Skeletal muscle tissue (tissue), 3 donors: ENCODE measurements at regions not wholly inside any gene's neighbourhood (a gene's known extent, or its start where the extent isn't known, plus 50 kb on each side); places are given as distances from the start of the nearest gene placed in this dataset.

Experiments
- H3K27ac ChIP-seq: one replicate; pipeline ENCODE4 v1.7.0; 2013; ENCODE audit warnings: mild to moderate bottlenecking, low read depth, low read length, inconsistent platforms
- H3K27me3 ChIP-seq, 3 donors: one replicate each; pipeline ENCODE4 v1.7.0; 2013; ENCODE audit warnings: low read length in 3 of 3; ENCODE audit not compliant: control insufficient read depth in 3 of 3, insufficient read depth in 3 of 3
- H3K36me3 ChIP-seq, 3 donors: one replicate each; pipeline ENCODE4 v1.7.0; 2013; ENCODE audit warnings: low read length in 3 of 3; ENCODE audit not compliant: control insufficient read depth in 3 of 3, insufficient read depth in 3 of 3
- H3K4me1 ChIP-seq, 3 donors: one replicate each; pipeline ENCODE4 v1.7.0; 2013; ENCODE audit warnings: low read length in 3 of 3, mild to moderate bottlenecking in 3 of 3; ENCODE audit not compliant: control insufficient read depth in 3 of 3, insufficient read depth in 3 of 3
- H3K4me3 ChIP-seq, 3 donors: one replicate each; pipeline ENCODE4 v1.7.0; 2013; ENCODE audit warnings: low read length in 3 of 3
- H3K9ac ChIP-seq, 3 donors: one replicate each; pipeline ENCODE4 v1.7.0; 2013; ENCODE audit warnings: low read length in 3 of 3, mild to moderate bottlenecking in 3 of 3, moderate library complexity in 2 of 3, low read depth in 1 of 3
- H3K9me3 ChIP-seq, 3 donors: one replicate each; pipeline ENCODE4 v1.7.0; 2013; ENCODE audit warnings: low read length in 3 of 3; ENCODE audit not compliant: control insufficient read depth in 3 of 3
- donor health status: Osteomylitis.

GRCh38 chr7:84512055-84512454, 317.5 kb upstream of the SEMA3A start:
- Histone ChIP-seq H3K4me3 (no peak overlapping the region), H3K9ac (no peak overlapping the region), H3K36me3 (no peaks in the 10 kb centered on the region), H3K27ac (no peak overlapping the region), H3K9me3 (no peaks in the 10 kb centered on the region), H3K27me3 (no peaks in the 10 kb centered on the region), H3K4me1 (no peaks in the 10 kb centered on the region)

GRCh38 chr7:84510505-84510904, 315.9 kb upstream of the SEMA3A start:
- Histone ChIP-seq H3K9ac (no peak overlapping the region), H3K9me3 (no peaks in the 10 kb centered on the region), H3K27ac (no peak overlapping the region), H3K4me3 (no peak overlapping the region), H3K36me3 (no peaks in the 10 kb centered on the region), H3K4me1 (no peaks in the 10 kb centered on the region), H3K27me3 (no peaks in the 10 kb centered on the region)

GRCh38 chr7:84509522-84509921, 314.9 kb upstream of the SEMA3A start:
- H3K9ac ChIP-seq, result no peak overlapping the region
- H3K27me3 ChIP-seq, result no peaks in the 10 kb centered on the region
- no peaks in the 10 kb centered on the region for H3K9me3 ChIP-seq
- H3K4me3 ChIP-seq, result no peak overlapping the region
- H3K27ac ChIP-seq, result no peak overlapping the region
- H3K36me3 ChIP-seq, result no peaks in the 10 kb centered on the region
- H3K4me1 ChIP-seq, result no peaks in the 10 kb centered on the region

- Histone ChIP-seq H3K4me3 (no peak overlapping the region), H3K9ac (no peak overlapping the region), H3K27ac (no peak overlapping the region), H3K4me1 (no peaks in the 10 kb centered on the region), H3K27me3 (no peaks in the 10 kb centered on the region), H3K9me3 (no peaks in the 10 kb centered on the region), H3K36me3 (no peaks in the 10 kb centered on the region)
These were observed 314.0 kb upstream of the SEMA3A start for GRCh38 chr7:84508606-84509005.

GRCh38 chr7:84507529-84507928, 312.9 kb upstream of the SEMA3A start:
- Histone ChIP-seq H3K9me3 (no peaks in the 10 kb centered on the region), H3K9ac (no peak overlapping the region), H3K4me1 (no peaks in the 10 kb centered on the region), H3K4me3 (no peak overlapping the region), H3K27me3 (no peaks in the 10 kb centered on the region), H3K27ac (no peak overlapping the region), H3K36me3 (no peaks in the 10 kb centered on the region)

- H3K4me1 ChIP-seq, result no peaks in the 10 kb centered on the region
- no peak overlapping the region for H3K4me3 ChIP-seq
- H3K9ac ChIP-seq, result no peak overlapping the region
- H3K27ac ChIP-seq, result no peak overlapping the region
- no peaks in the 10 kb centered on the region for H3K9me3 ChIP-seq
- H3K27me3 ChIP-seq, result no peaks in the 10 kb centered on the region
- H3K36me3 ChIP-seq, result no peaks in the 10 kb centered on the region
These were observed 311.6 kb upstream of the SEMA3A start for GRCh38 chr7:84506151-84506550.

GRCh38 chr7:84502239-84502638, 307.6 kb upstream of the SEMA3A start:
- H3K9me3 ChIP-seq, result no peaks in the 10 kb centered on the region
- H3K36me3 ChIP-seq, result no peaks in the 10 kb centered on the region
- no peak overlapping the region for H3K9ac ChIP-seq
- H3K4me1 ChIP-seq, result no peaks in the 10 kb centered on the region
- H3K4me3 ChIP-seq, result no peak overlapping the region
- H3K27me3 ChIP-seq, result no peaks in the 10 kb centered on the region
- no peak overlapping the region for H3K27ac ChIP-seq

- Histone ChIP-seq H3K9me3 (no peaks in the 10 kb centered on the region), H3K4me1 (no peaks in the 10 kb centered on the region), H3K36me3 (no peaks in the 10 kb centered on the region), H3K9ac (no peak overlapping the region), H3K4me3 (no peak overlapping the region), H3K27ac (no peak overlapping the region), H3K27me3 (no peaks in the 10 kb centered on the region)
These were observed 303.3 kb upstream of the SEMA3A start for GRCh38 chr7:84497873-84498272.

- H3K9me3 ChIP-seq, result no peaks in the 10 kb centered on the region
- H3K4me1 ChIP-seq, result no peaks in the 10 kb centered on the region
- H3K36me3 ChIP-seq, result no peaks in the 10 kb centered on the region
- no peak overlapping the region for H3K9ac ChIP-seq
- H3K27me3 ChIP-seq, result no peaks in the 10 kb centered on the region
- no peak overlapping the region for H3K27ac ChIP-seq
- H3K4me3 ChIP-seq, result no peak overlapping the region
These were observed 300.5 kb upstream of the SEMA3A start for GRCh38 chr7:84495128-84495527.

- H3K27me3 ChIP-seq, result no peaks in the 10 kb centered on the region
- H3K27ac ChIP-seq, result no peak overlapping the region
- H3K9ac ChIP-seq, result no peak overlapping the region
- no peak overlapping the region for H3K4me3 ChIP-seq
- no peaks in the 10 kb centered on the region for H3K4me1 ChIP-seq
- H3K9me3 ChIP-seq, result no peaks in the 10 kb centered on the region
- no peaks in the 10 kb centered on the region for H3K36me3 ChIP-seq
These were observed 297.8 kb upstream of the SEMA3A start for GRCh38 chr7:84492098-84493034.
